ENCODE measurements at regions not wholly inside any gene's neighbourhood (a gene's known extent, or its start where the extent isn't known, plus 50 kb on each side); places are given as distances from the start of the nearest gene placed in this dataset.

DNA sequence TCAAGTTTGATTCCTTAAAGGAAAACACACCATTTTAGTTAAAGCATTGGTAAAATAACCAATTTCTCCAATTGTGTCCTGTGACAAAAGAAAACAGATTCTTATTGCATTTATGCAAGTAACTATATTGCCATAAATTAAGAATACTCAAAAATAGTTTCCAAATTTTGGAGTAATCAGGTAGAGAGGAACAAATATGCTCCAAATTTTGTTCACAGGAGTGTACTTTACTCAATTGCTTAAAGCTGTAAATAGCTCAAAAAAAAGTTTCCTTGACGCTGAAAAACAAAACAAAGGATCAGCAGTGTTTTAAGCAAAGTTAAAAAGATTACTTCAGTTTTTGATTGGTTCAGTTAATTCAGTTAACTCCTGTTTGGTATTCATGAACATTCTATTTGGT is 52.2 kb upstream of the INHBA start:
- Mint-ChIP-seq H3K36me3 (peaks cover 0 to 7% of the 10 kb centered on the region in 2 donors), H3K27ac (no peak overlapping the region), H3K9me3 (peaks cover 4 to 14% of the 10 kb centered on the region in 2 donors)
- ATAC-seq (no peak), DNase-seq (ENCODE audit: low spot score in 2 of 2) (no peak)

DNA sequence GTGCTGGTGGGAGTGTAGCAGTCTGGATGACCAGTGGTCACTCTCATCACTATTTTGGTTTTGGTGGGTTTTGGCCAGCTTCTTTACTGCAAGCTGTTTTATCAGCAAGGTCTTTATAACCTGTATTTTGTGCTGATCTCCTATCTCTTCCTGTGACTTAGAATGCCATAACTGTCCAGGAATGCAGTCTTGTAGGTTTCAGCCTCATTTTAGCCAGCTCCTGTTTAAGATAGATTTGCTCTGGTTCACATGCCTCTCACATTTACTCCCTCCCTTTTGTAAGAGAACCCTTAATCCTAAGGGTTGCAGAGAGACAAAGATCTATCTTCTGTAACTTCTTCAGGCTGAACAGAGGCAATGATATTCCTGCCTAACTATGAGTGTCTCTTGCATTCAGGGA is 51.2 kb upstream of the INHBA start:
- H3K9me3 Mint-ChIP-seq = peaks cover 4 to 15% of the 10 kb centered on the region in 2 donors
- peaks cover 0 to 7% of the 10 kb centered on the region in 2 donors for H3K36me3 Mint-ChIP-seq

More for the DNA sequence above, 51.2 kb upstream of the INHBA start:
- ATAC-seq (no peak), DNase-seq (ENCODE audit: low spot score in 2 of 2) (no peak)
- H3K27ac Mint-ChIP-seq = no peak overlapping the region
